Stimulated activated CD4-positive, alpha-beta T cell treated with anti-CD3 and anti-CD28 coated beads, TNF-alpha, amount 100 ng/mL, for 4 hours (primary cell): ENCODE measurements at regions not wholly inside any gene's neighbourhood (a gene's known extent, or its start where the extent isn't known, plus 50 kb on each side); places are given as distances from the start of the nearest gene placed in this dataset.
"Not testable (repeated sequence)": the region's sequence is repeated elsewhere in the genome, so short reads cannot be mapped to it uniquely, and the experiment has no call there.

Experiments used
- DNase-seq, 3 experiments: peaks; one replicate each; pipeline ENCODE4 v3.0.0-alpha.2; 2020; ENCODE audit warnings: low read depth in 3 of 3

GRCh38 chr14:105999361-106000028 lies 473.1 kb downstream of the TMEM121 start:
- DNase-seq = peak in 1 of 3 experiments; percentile 79

GRCh38 chr14:106000029-106000511 lies 473.7 kb downstream of the TMEM121 start:
- not testable (repeated sequence) for DNase-seq

DNA sequence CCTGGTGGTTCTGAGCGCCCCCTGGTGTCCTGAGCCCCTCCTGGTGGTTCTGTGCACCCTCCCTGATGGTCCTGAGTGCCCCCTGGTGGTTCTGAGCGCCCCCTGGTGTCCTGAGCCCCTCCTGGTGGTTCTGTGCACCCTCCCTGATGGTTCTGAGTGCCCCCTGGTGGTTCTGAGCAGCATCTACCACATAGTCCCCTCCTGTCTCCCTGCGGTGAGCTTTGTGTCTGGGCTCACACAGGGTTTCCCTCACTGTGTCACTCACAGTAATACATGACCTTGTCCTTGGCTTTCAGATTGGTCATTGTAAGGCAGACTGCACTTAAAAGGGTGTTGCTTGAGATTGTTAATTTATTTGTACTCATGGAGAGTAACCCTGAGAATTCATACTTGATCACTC lies 474.9 kb downstream of the TMEM121 start:
- DNase-seq = not testable (repeated sequence)

GRCh38 chr14:106003351-106003750 lies 477.0 kb downstream of the TMEM121 start:
- no peak for DNase-seq

DNA sequence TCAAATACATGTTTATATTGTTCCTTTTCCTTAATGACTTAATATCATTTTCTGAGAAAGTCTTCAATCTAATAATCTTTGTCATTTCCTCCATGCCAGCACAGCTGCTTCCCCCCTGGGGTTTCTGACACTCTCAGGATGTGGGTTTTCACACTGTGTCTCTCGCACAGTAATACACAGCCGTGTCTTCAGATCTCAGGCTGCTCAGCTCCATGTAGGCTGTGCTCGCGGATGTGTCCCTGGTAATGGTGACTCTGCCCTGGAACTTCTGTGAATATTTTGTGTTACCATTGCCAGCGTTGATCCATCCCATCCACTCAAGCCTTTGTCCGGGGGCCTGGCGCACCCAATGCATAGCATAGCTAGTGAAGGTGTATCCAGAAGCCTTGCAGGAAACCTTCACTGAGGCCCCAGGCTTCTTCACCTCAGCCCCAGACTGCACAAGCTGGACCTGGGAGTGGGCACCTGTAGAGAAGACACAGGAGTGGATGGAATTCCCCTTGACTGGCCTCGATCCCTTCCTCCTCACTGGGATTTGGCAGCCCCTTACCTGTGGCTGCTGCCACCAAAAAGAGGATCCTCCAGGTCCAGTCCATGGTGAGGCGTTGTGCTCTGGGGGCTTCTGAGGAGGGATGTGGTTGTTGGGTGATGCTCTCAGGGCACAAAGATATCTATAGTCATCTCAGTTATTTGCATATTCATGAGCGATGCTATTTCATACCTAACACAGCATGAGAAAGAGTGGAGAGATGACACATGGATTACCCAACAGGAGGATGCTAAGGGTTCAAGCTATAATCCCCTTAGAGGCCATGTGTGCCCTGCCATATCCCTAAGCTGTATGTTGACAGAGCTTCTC lies 478.8 kb downstream of the TMEM121 start:
- peak; percentile 44 to 57 (median 54) for DNase-seq

- DNase-seq = peak in 2 of 3 experiments; percentile 25 to 47
Observed at GRCh38 chr14:106006043-106006442, 479.7 kb downstream of the TMEM121 start.

- DNase-seq = not testable (repeated sequence)
Observed at GRCh38 chr14:106006716-106007115, 480.3 kb downstream of the TMEM121 start.

GRCh38 chr14:106010783-106011182 lies 484.4 kb downstream of the TMEM121 start:
- no peak for DNase-seq

DNA sequence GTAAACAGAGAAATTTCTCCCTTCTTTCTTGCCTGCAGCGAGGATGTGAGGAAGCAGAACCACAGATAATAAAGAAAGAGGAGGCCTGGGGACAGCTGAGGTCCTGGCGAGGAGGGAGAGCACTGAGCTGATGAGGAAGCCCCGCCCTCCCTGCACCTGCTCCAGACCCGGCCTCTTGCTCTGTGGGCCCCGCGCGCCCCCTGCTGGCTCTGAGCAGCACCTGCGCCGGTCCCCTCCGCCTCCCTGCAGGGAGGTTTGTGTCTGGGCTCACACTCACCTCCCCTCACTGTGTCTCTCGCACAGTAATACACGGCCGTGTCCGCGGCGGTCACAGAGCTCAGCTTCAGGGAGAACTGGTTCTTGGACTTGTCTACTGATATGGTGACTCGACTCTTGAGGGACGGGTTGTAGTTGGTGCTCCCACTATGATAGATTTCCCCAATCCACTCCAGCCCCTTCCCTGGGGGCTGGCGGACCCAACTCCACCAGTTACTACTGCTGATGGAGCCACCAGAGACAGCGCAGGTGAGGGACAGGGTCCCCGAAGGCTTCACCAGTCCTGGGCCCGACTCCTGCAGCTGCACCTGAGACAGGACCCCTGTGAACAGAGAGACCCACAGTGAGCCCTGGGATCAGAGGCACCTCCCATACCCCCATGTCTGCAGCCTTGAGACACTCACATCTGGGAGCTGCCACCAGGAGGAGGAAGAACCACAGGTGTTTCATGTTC lies 485.4 kb downstream of the TMEM121 start:
- DNase-seq = peak; percentile 63 to 77 (median 64)

DNA sequence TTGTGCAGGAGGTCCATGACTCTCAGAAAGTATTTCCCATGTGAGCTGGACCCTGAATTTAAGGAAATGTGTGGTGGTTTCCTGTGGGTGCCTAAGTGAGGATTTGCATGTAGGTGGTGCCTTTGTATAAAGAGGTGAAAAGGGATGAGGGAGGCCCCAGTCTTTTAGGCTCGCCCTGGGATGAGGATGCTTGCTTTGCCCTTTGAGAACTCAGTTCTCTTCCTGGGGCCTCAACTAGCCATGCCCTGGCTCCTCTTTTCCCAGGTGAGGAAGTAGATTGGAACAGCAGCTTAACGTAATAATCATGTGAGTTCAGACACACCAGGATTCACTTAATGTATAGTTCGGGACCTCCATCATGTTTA lies 486.0 kb downstream of the TMEM121 start:
- not testable (repeated sequence) for DNase-seq

GRCh38 chr14:106013879-106014376 lies 487.5 kb downstream of the TMEM121 start:
- DNase-seq = no peak

GRCh38 chr14:106017952-106018351 lies 491.6 kb downstream of the TMEM121 start:
- not testable (repeated sequence) for DNase-seq

- DNase-seq = no peak
Observed at GRCh38 chr14:106021832-106022231, 495.4 kb downstream of the TMEM121 start.

GRCh38 chr14:106022648-106023047 lies 496.3 kb downstream of the TMEM121 start:
- DNase-seq = not testable (repeated sequence)

- DNase-seq = no peak
Observed at GRCh38 chr14:106023411-106023810, 497.0 kb downstream of the TMEM121 start.

- no peak for DNase-seq
Observed at GRCh38 chr14:106024983-106025604, 498.7 kb downstream of the TMEM121 start.

GRCh38 chr14:106026026-106026425 lies 499.6 kb downstream of the TMEM121 start:
- DNase-seq = no peak

DNA sequence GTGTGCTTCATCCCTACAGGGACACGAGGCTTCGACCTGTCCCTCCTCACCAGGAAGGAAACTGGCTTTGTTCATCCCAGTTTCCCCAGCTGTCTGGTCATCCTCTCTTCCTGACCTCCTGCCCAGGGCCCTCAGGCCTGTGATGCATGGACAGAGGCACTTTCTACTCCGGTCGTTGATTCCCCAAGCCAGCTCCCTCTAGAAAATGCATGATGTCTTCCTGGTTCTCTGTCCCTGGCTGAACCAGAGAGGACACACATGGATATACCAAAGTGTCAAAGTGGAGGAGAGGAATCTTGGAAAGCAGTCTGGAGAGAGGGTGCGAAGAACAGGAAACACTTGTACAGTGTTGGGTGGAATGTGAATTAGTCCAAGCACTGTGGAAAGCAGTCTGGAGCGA lies 501.4 kb downstream of the TMEM121 start:
- not testable (repeated sequence) for DNase-seq

GRCh38 chr14:106029959-106030358 lies 503.6 kb downstream of the TMEM121 start:
- DNase-seq = no peak

- DNase-seq = no peak
Observed at GRCh38 chr14:106037380-106037779, 511.0 kb downstream of the TMEM121 start.

DNA sequence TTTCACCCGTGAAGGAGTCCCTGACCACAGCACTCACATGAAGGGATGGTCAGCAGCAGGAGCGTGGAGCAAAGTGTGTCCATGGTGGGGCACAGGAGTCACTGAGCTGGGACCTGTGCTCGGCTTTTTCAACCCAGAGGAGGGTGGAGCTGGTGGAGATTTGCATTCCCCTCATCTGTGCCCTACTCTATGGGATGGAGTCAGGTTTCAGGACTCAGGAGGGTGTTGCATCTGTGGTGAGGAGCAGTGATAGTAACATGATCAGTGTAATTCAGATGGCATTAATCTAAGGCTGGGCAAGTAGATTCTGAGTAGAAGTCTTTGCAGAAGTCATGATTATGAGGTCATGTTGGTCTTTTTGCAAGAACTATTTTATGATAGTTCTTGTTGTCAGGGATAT lies 511.9 kb downstream of the TMEM121 start:
- DNase-seq = no peak
